GM21786 (cell line): ENCODE measurements at regions not wholly inside any gene's neighbourhood (a gene's known extent, or its start where the extent isn't known, plus 50 kb on each side); places are given as distances from the start of the nearest gene placed in this dataset.
A peak's percentile ranks its signal among the peaks of the same experiment; 100 is the strongest.
"Not testable (repeated sequence)": the region's sequence is repeated elsewhere in the genome, so short reads cannot be mapped to it uniquely, and the experiment has no call there.

Source experiments
- ATAC-seq: cut with Tn5 transposase; IDR thresholded peaks from one replicate; pipeline ENCODE4 v1.9.1; 2021; ENCODE audit not compliant: unreplicated experiment

- no peak for ATAC-seq
Observed at GRCh38 chr12:97616946-97617345, 154.3 kb downstream of the RMST start.

- no peak for ATAC-seq
Observed at GRCh38 chr12:97628962-97629361, 166.4 kb downstream of the RMST start.

GRCh38 chr12:97629382-97629781 is 166.8 kb downstream of the RMST start:
- ATAC-seq, result no peak

- no peak for ATAC-seq
Observed at GRCh38 chr12:97630356-97630755, 167.8 kb downstream of the RMST start.

- ATAC-seq, result no peak
Observed at GRCh38 chr12:97630875-97631274, 168.3 kb downstream of the RMST start.

GRCh38 chr12:97637770-97638169 is 175.2 kb downstream of the RMST start:
- ATAC-seq, result no peak

- ATAC-seq, result no peak
Observed at GRCh38 chr12:97638739-97639138, 176.1 kb downstream of the RMST start.

- ATAC-seq, result no peak
Observed at GRCh38 chr12:97639702-97640101, 177.1 kb downstream of the RMST start.

GRCh38 chr12:97640826-97641225 is 178.2 kb downstream of the RMST start:
- no peak for ATAC-seq

GRCh38 chr12:97642911-97643310 is 180.3 kb downstream of the RMST start:
- ATAC-seq, result no peak

- no peak for ATAC-seq
Observed at GRCh38 chr12:97643924-97644323, 181.3 kb downstream of the RMST start.

- no peak for ATAC-seq
Observed at GRCh38 chr12:97645726-97646125, 183.1 kb downstream of the RMST start.

GRCh38 chr12:97647142-97647541 is 184.5 kb downstream of the RMST start:
- no peak for ATAC-seq

GRCh38 chr12:97650242-97650641 is 187.6 kb downstream of the RMST start:
- ATAC-seq, result no peak

- not testable (repeated sequence) for ATAC-seq
Observed at GRCh38 chr12:97656548-97656947, 193.9 kb downstream of the RMST start.

GRCh38 chr12:97659117-97659880 is 196.7 kb downstream of the RMST start:
- no peak for ATAC-seq

- ATAC-seq, result no peak
Observed at GRCh38 chr12:97666263-97666662, 203.7 kb downstream of the RMST start.

- ATAC-seq, result no peak
Observed at GRCh38 chr12:97672870-97673269, 210.3 kb downstream of the RMST start.

- ATAC-seq, result no peak
Observed at GRCh38 chr12:97680751-97681150, 218.1 kb downstream of the RMST start.

GRCh38 chr12:97681612-97682504 is 219.3 kb downstream of the RMST start:
- peak; percentile 55 for ATAC-seq

- no peak for ATAC-seq
Observed at GRCh38 chr12:97685360-97685759, 222.8 kb downstream of the RMST start.

- ATAC-seq, result no peak
Observed at GRCh38 chr12:97701901-97702300, 239.3 kb downstream of the RMST start.
